HG02885 (cell line): ENCODE measurements at regions not wholly inside any gene's neighbourhood (a gene's known extent, or its start where the extent isn't known, plus 50 kb on each side); places are given as distances from the start of the nearest gene placed in this dataset.

Experiments
- ATAC-seq: cut with Tn5 transposase; IDR thresholded peaks from one replicate; pipeline ENCODE4 v1.9.1; 2021; ENCODE audit warnings: mild to moderate bottlenecking; ENCODE audit not compliant: unreplicated experiment, poor library complexity

DNA sequence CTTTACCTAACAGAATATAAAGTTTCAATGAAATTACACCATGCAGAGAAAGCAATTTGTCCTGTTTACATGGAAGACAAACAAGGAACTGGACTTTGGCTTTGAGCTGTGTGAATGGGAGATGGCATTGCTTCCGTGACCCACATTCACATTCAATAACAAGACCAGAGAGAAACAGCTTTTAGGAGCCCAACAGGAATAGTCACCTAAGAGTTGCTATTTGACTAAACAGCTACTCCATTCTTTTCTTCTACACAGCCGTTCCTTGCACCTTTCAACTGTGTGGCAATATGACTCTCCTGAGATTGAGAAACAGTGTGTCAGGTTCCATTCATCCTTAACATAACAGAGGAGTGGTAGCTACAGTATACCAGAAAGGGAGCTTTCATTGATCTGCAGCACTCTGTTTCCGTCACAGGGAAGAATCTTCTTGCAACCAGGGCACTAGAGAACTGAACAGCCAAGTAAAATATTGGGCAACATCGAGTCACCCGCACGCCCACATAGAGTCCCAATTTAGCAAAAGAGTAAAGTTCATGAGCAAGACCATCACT, 355.1 kb downstream of the HAO1 start:
- ATAC-seq: no peak

DNA sequence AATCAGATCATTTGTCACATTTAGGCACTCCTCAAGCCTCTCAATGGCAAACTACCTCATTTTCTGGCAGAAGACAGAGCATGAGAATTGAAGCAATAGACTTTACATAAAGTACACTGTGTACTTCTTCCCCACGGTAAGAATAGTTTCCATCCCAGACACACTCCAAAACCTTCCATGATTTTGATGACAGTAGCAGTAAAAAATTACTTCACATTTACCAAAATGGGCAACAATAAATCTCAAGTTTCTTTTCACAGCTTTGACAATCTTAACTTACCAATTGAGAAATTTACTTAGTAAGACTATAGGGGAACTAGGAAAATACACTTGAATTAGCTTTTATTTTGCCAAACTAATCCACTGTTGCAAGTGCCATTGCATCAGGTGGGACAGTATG, 353.8 kb downstream of the HAO1 start:
- no peak for ATAC-seq

DNA sequence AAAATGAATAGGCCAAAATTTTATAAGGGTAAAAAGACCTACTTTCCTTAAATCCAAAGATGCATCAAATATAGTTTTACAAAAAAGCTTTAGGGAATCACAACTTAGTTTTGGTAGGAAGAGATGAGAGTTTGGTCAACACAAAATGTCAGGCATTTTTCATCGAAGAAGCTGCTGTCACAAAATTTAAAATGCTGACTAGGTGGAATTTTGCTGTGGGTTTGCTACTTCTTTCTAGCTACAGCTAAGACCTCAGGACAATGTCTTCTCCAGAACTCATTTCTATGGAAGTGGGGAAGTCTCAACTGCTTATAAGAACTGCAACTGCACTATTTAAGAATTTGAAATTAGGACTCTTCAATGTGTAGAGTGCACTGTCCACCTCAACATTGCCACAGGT, 351.1 kb downstream of the HAO1 start:
- no peak for ATAC-seq

DNA sequence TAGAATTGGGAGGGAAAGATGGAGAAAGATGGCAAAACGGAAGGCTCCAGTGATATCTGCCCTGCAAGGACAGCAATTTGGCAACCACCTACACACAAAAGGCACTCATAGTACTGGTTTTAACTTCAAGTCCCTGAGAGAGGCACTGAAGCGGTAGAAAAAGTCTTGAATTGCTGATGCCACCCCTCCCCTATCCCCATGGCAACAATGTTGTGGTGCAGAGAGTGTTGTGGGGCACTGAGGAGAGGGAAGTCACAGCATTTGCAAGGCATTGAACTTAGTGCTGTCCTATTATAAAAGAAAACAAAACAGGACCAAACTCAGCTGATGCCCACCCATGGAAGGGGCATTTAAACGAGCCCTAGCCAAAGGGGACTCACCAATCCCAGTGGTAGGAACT, 343.7 kb downstream of the HAO1 start:
- no peak for ATAC-seq

DNA sequence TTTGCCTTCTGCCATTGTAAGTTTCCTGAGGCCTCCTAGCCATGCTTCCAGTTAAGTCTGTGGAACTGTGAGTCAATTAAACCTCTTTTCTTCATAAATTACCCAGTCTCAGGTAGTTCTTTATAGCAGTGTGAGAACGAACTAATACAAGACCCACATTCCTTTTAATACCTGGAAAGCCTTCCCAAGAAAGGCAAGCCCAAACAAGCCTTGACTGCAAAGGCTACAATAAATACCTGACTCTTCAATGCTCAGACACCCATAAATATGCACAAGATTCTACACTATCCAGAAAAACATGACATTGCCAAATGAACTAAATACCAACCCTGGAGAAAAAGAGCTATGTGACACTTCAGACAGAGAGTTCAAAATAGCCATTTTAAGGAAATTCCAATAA, 338.8 kb downstream of the HAO1 start:
- no peak for ATAC-seq

DNA sequence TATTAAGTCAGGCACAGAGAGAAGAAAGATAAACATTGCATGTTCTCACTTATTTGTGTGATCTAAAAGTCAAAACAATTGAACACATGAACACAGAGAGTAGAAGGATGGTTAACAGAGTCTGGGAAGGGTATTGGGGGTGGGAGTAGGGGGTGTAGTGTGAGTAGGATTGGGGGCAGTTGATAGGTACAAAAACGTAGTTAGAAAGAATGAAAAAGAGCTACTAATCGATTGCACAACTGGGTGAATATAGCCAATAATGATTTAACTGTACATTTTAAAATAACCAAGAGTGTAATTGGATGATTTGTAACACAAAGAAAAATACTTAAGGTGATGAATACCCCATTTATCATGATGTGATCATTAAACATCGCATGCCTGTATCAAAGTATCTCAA, 333.3 kb downstream of the HAO1 start:
- ATAC-seq: no peak

DNA sequence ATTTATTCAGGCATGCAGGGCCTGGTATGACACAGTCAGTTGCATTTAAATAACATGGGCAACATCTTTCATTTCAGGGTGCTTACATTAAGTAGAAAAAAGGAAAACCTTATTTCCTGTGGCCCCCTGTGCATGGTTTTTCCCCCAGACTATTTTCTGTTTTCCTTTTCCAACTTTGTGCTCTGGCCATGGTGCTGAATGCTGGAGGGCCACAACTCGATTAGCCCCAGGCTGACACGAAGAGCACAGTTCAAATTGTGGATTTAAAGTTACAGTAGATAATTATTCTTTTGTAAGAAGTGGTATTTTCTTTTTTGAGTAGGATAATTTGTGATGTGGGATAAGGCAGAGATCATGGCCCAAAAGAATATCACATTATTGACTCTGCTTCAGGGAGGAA, 332.0 kb downstream of the HAO1 start:
- ATAC-seq: no peak

DNA sequence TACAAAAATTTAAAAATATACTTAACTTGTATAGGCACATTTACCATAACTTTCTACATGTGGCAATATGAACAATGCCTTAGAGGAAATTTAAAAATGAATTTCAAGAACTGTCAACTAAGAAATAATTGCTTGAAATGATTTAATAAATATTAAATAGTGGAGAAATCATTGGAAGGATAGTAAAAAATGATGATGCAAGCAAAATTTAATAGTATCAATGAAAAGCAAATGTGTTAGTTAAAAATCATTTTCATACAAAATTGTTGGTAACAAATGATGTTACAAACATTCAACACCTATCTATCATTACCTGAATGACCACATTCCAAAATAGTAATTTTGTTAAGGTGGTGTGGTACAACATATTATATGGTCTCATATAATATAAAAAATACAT, 331.0 kb downstream of the HAO1 start:
- ATAC-seq: no peak

DNA sequence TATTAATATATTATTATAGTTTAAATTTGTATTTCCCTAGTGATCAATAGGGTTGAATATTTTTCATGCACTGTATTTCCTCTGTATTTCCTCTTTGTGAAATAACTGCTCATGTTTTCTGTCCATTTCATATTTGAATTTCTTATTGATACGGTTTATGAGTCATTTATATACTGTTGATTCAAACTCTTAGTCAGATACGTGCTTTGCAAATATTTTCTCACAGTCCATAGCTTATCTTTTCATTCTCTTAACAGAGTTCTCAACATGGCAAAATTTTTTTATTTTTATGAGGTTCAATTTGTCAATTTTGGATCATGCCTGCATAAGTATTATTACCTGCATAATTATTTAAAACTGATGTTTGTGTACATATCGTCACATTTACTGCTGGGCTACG, 329.6 kb downstream of the HAO1 start:
- ATAC-seq: no peak

DNA sequence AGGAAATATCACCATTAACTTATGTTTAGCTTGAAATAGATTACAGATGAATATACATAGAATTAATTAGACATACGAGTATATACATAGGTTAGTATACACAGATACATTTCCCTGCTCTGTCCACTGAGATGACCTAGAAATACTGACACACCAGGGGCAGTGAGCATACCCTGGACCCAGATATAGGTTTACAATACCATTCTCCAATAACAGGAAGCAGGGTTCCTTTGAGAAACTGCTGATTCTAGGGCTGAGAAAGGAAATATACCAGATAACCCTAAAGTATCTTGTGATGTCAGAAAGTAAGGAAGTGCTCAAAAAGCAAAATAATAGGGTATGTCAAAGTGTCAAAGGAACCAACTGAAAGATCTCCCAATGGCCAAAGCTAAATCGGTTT, 322.5 kb downstream of the HAO1 start:
- ATAC-seq: no peak

DNA sequence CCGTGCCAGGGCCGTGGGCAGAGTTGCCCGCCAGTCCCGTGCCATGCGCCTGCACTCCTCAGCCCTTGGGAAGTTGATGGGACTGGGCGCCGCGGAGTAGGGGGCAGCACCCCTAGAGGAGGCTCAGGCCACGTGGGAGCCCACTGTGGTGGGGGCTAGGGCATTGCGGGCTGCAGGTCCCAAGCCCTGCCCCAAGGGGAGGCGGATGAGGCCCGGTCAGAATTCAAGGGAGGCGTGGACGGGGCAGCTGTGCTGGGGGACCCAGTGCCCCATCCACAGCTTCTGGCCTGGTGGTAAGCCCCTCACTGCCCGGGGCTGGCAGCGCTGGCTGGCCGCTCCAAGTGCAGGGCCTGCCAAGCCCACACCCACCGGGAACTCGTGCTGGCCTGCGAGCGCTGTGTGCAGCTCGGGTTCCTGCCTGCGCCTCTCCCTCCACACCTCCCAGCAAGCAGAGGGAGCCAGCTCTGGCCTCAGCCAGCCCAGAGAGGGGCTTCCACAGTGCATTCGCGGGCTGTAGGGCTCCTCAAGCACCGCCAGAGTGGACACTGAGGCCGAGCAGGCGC, 317.8 kb downstream of the HAO1 start:
- no peak for ATAC-seq

DNA sequence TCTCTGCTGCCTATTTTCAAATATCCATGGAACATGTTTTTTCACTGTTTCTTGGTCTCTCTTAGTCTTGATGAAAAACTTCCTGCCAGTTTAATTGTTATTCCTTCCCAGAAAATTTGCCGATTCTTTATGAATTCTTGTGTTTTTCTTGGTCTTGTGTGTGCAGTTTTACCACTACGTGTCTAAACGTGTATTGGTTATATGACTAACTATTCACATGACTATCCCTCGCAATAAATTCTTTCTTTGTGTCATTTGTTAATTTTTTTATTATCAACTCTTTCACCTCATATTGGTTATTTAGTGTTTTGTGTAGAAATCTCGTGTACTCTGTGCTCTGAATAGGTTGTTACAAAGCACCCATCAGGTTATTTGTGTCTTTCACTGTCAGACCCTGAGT, 315.4 kb downstream of the HAO1 start:
- no peak for ATAC-seq

DNA sequence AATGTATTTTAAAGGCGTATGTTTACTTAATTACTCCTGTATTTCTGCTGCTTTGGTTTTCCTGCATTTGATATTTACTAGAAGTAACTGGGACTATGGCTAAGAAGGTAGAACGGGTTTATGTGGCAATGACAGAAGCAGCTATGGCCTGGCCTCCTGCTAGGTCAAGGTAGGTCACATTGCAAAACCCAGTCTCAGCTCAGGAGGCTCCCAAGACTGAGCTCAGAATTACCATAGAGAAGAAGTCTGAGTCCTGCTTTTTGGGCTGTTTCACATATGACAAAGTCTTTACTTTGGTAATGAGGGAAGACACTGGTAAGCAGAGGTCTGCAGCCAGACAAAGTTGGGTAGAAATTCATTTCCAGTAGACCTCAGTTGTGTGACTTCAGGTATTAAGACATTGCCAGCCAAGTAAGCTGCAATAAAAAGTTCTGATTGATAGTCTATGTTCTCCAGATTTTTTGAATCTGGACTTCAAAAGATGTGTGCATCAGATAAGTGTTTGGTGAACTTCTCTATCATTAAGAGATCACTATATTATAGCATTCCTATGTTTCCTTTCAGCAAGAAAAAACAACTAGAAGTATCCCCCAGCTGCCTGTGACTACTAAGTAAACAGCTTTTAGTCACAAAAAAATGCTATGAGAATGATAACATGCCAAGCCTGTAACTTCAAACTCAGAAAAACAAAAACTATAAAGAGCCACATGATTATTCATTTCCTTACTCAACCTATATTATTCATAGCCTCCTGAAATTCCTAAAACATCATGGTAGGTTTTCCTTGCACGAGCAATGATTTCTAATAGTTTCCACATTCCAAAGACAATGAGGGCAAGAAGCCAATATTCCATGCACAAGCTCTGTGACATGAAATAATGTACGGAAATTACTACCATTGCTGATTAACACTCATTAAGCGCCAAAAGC, 312.3 kb downstream of the HAO1 start:
- no peak for ATAC-seq

DNA sequence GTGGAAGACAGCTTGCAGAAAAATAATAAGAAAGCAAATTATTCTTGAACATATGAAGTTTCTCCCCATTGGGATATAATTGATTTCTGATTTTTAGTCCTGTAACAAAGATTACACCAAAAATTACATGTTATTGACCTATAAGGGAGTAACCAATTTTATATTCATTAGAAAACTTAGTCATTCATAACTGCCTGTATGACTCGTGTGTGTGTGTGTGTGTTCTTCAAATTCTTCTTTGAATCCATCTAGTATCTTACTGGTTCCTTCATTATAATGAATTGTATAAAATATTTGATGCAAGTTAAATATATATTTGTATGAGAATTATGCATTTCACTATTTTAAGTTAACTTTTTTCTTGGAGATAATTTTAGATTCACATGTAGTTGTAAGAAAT, 310.4 kb downstream of the HAO1 start:
- no peak for ATAC-seq

DNA sequence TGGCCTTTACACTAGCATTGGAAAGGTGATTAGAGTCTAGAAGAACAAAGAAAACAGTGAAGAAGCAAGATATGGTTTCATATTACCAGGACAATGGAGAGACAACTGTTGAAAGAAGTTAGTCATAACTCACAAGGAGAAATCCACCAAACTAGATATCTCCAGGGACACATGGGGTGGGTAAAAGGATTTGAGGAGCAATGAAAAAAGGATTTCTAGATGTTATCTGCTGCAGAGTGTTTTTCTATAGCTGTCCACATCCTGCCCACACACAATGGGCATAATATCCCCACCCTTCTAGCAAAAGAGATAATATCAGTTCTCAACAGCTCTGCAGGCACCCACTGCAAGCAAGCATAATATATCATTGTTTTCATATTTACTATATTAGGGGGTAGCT, 303.1 kb downstream of the HAO1 start:
- ATAC-seq: no peak

DNA sequence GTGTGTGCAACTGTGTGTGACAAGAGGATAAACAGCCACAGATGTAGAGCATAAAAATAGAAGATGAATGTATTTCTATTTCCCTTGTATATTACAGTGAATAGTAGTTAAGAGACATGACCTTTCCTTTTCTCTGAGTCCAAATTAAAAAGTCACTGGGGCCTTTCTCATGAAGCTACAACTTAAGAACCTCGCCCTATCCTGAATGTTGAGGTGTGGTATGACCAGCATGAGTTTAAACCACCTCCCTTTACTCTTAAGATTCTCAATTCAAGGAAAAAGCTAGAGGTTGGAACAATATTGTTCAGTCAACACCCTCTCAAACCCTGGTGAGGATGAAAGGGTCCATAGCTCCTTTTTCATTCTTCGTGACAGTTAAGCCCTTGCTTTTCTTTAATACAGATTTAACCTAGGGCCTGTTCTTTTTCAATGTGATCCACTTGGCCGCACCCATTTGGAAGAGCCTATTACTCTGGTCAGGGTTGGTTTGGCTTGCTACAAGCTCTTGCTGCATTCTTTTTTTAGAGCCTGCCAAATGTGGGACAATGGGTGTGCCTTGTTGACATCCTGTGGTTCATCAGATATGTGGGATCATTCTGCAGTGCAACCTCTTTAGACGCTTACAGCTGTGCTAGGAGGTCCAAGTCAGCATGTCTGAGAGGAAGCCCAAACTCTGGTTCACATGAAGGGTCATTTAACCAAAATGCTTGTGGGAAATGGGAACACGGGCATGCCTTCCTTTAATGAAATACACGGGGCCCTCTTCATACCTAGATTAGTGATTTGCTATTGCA, 290.0 kb downstream of the HAO1 start:
- ATAC-seq: no peak

DNA sequence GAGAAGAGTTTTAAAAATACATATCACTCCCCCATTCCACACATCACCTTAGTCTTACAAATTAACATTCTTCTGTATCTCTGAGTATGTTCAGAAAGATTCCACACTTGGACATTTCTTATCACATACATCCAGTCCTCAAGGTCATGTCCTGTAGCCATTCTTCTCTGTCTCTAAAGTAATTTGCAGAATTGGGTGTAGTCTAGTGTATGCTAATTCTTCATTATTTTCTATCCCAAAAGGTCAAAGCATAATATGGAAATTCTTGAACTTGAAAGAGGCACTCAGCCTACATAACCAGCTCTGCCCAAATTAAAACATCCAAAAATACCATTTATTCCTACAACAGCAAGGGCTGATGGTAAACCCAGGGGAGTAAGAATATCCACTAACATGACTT, 286.0 kb downstream of the HAO1 start:
- ATAC-seq: no peak

DNA sequence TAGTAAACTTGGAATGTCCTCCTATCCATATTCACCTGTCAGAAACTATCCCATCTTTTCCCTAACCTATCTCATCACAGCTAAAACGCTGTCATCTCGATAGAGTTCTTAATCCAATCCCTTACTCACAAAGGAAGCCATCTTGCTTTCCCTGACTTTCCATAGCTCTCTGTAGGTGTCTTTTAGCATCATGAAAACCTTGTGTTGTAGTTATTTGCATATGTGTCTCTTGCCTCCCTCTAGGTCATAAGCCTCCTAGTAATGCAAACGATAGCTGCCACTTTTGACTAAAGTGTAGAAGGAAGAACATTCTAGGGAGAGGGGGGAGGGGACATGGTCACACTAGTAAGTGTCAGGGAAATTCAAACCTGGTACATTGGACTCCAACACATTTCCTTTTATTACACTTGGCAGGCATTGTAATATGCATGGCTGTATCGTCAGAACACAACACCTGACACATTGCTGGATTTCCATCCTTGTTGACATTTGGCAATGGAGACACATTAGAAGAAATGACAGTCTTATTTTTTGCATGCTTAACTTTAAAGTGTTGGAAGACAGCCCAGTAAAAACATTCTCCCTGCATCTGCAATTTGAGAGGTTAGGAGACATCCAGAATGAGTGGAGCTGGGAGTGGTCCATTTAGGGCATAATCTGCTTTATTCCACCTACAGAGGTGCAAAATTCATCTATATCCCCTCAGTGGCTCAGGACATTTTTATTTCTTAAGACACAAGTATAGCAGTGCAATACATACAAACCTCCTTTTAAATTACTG, 283.4 kb downstream of the HAO1 start:
- no peak for ATAC-seq

DNA sequence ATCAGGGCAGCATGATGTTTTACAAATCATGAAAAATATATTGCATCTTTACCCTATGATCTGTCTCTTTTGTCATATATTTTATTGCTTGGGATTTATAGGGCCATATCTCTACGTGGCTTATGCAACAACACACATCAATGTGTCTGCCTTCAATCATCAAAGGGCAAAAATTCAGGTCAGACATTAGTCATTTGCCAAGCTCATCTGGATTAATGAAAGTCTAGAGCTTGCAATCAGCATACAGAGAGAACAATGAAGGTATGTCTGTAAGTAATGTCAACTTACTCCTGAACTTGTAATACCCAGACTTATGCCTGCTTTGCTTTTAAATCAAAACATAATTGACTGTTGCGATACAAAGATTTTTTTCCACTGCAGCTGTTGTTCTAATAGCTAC, 282.7 kb downstream of the HAO1 start:
- no peak for ATAC-seq

DNA sequence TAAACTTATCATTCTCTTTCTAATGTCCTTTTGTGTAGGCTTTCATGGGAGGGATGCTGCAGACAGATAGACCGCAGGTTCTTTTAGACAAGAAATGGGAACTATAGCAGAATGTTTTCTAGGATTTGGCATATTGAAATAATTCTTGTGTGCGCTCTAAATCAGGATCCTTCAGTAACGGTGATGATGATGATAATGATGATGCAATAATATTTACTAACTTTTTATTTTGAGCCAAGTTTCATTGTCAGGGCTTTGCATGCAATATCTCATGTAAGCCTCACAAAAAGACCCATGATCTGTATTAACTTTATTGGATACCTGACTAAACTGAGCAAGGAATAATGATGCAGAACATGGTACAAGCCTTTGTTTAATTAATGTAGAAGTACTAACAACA, 280.1 kb downstream of the HAO1 start:
- no peak for ATAC-seq
